ENCODE measurements at regions not wholly inside any gene's neighbourhood (a gene's known extent, or its start where the extent isn't known, plus 50 kb on each side); places are given as distances from the start of the nearest gene placed in this dataset.

DNA sequence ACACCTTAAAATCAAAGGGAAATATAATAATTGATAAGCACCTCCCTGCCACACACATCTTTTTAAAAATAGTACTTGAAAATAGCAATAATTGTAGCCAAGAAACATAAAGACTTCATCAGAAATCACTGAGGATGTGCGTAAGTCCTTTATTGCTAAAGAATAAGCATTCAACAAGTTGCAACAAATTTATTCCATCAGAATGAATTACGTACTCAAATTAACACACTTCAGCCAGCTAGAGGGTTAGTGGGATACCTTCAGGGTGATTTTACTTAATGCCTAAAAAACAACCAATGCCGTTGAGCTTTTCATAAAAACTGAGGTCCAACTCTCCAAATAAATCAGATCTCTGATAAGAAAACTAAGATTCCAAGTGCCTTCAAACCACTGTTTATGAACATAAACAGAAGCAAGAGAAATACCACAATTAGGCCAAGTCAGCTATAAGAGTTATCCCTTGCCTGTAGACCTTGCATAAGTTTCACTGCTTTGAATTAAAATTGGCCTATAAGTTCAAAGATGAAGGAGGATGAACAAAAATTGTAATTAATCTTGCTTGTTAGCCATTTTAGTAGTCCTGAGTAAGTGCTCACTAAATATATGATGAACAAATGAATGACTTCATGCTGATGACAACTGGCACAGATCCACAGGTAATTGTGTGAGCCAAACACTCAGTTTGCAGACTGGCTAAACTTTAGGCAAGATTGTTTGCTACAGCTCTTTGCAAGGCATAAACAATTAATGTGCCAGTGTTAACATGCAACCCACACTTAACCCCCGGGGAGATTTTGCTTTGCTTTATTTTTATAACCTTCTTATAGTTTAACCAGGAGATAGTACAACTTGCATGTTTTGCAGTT, 375.1 kb upstream of the THBS1 start:
- DNase-seq (ENCODE audit: low spot score) (no peak), ATAC-seq (ENCODE audit: low FRiP score) (no peak)
- TF ChIP-seq, protein P1, sequence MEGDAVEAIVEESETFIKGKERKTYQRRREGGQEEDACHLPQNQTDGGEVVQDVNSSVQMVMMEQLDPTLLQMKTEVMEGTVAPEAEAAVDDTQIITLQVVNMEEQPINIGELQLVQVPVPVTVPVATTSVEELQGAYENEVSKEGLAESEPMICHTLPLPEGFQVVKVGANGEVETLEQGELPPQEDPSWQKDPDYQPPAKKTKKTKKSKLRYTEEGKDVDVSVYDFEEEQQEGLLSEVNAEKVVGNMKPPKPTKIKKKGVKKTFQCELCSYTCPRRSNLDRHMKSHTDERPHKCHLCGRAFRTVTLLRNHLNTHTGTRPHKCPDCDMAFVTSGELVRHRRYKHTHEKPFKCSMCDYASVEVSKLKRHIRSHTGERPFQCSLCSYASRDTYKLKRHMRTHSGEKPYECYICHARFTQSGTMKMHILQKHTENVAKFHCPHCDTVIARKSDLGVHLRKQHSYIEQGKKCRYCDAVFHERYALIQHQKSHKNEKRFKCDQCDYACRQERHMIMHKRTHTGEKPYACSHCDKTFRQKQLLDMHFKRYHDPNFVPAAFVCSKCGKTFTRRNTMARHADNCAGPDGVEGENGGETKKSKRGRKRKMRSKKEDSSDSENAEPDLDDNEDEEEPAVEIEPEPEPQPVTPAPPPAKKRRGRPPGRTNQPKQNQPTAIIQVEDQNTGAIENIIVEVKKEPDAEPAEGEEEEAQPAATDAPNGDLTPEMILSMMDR (IDR thresholded peaks at IDR 0.05), result no peak

DNA sequence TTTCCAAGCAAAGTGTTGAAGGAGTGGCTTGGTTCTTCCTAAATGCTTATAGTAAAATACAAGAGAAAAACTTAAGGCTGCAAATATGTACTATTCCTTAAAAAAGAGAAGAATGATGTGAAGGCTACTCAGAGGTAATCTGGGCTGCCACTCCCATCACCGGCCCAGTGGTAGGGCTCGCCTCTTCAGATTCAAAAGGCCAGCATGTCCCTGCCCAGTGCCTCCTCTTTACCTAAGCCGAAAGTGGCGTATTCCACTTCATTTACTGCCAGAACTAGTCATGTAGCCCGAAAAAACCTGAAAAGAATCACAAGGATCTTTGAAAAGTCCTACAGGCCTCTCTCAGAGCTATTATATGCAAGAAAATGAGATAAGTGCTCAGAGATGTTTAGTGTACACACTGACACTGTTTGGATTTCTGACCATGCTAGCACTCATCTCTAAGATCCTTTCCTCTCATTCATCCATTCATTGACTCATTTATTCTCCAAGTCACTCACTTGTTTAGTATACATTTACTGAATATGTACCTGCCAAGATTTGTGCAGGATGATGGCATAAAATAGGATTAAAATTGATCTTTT, 373.3 kb upstream of the THBS1 start:
- DNase-seq (ENCODE audit: low spot score), result no peak
- no peak for ATAC-seq (ENCODE audit: low FRiP score)
- TF ChIP-seq, protein P1 (IDR thresholded peaks at IDR 0.05), result no peak

DNA sequence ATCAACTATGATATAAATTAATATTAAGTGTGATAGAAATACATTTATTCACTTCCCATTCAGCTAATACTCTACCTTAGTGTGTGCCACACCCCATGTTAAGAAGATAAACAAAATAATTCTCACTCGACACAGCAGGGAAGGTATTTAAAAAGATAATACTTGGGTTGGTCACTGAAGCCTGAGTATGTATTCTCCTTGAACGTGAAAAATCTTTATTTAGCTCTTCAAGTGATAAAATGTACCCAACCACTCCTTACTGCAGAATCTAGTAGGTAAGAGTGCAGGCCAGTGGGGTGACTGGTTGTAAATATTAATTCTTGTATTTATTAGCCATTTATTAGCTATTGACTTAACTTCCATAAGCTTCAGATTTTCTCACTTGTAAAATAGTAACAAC, 372.7 kb upstream of the THBS1 start:
- TF ChIP-seq, protein P1 (IDR thresholded peaks at IDR 0.05), result no peak
- ATAC-seq (ENCODE audit: low FRiP score) (no peak), DNase-seq (ENCODE audit: low spot score) (no peak)

DNA sequence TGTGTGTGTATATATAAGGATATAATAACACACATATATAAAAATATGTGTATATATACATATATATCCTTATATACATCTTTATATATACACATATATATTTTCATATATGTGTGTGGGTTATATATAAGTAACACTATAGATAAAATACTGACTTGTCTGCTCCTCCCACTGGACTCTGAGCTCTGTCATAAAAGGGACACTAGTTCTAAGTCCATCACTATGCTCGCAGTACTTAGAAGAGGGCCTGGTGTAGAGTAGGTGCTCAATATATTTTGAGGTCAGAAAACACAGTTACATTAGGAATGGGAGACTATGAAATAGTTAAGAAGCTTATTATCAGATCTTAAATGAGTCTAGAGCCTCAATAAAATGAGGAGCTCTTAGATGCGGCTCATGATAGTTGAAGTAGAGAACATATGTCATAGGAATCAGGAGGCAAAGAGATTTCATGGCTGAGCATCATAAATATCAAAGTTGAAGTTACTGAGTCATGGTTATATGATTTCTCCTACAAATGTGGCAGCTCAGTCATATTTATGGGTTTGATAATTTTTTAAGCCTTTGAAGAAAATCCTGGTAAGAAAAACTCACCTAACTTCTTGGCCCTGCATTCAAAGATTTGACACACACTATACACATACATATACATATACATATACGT, 371.2 kb upstream of the THBS1 start:
- no peak for ATAC-seq (ENCODE audit: low FRiP score)
- TF ChIP-seq, protein P1 (IDR thresholded peaks at IDR 0.05), result no peak
- DNase-seq (ENCODE audit: low spot score), result no peak

DNA sequence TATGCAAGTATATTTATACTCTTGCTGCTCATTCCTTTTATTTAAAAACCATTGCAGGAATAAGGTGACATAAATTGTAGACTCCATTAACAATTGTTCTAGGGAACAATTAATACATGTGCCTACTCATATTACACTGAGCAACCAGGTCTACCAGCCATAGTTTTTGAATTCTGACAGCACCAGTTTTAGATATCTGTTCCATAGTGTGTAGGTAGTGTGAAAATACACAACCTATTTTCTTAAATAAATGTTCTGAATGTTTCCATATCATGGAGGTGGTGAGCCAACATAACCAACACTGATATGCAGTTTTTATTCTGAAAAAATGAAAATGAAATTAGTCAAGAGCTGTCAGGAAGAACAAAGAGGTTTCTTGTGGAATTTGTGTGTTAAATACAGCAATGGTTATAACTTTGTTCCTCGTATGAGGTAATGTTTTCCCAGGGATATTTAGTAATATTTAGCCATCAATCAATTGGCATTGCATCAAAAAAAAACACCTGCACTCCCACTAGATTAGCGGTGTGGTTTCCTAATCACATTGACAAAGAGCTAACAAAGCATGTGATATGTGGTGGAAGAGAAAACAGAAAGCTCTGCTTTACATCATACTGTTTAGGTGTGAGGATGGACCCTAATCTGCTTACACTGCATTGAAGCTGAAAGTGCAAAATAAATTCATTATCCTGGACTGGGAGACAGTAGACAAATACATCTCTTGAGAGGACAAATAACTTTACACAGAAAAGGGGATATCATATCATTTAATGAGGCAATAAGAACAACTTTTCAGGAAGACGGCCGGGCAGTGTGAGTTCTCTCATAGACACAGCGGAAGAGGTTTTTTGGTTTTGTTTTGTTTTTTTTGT, 369.5 kb upstream of the THBS1 start:
- ATAC-seq (ENCODE audit: low FRiP score) (no peak), DNase-seq (ENCODE audit: low spot score) (no peak)
- TF ChIP-seq, protein P1 (IDR thresholded peaks at IDR 0.05), result no peak

DNA sequence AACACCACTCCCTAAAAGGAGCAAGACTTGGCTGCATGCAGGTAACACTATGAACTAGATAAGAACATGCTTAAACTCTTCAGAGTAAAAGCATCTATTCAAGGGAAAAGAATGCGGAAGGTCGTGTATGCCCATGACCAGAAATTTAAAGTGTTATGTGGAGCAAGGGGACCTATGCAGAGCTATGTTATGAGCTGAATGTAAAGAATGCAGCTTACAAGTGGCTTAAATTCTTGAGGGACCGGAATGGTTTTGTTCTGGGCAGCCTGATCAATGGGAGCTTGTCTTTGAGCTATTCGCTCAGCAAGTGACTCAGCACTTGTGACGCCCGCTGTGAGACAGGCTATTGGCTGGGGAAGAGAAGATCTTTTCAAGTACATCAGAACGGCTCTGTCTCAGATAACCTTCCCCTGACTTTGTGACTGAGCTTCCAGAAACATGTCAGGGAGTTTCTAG, 367.5 kb upstream of the THBS1 start:
- TF ChIP-seq, protein P1 (IDR thresholded peaks at IDR 0.05), result no peak
- DNase-seq (ENCODE audit: low spot score) (peak; percentile 30), ATAC-seq (ENCODE audit: low FRiP score) (peak; percentile 68)
